Effector CD4-positive, alpha-beta T cell (primary cell): ENCODE measurements at regions not wholly inside any gene's neighbourhood (a gene's known extent, or its start where the extent isn't known, plus 50 kb on each side); places are given as distances from the start of the nearest gene placed in this dataset.
"Not testable (repeated sequence)": the region's sequence is repeated elsewhere in the genome, so short reads cannot be mapped to it uniquely, and the experiment has no call there.

ENCODE experiments used
- DNase-seq: peaks from one replicate; pipeline ENCODE4 v3.0.0-alpha.2; 2020

DNA sequence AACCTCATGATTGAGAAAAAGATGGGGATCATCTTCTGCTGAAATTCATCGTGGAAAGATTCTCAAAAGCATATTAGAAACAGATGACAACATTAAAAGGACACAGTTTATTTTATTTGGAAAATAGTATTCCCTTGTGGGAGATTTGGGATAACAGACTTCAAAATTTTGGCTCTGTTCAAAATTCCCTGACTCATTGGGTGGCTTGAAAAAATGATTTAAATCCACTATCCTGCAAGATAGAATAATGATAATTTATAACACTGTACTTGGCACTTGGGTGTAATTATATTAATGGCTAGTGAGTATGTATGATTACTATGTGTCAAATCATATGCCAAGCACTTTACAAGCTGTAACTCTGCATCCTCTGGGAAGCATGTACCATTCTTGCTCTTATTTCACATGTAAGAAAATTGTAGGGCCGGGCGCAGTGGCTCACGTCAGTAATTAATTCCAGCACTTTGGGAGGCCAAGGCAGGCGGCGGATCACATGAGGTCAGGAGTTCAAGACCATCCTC is 128.8 kb downstream of the LMNTD1 start:
- DNase-seq = no peak

DNA sequence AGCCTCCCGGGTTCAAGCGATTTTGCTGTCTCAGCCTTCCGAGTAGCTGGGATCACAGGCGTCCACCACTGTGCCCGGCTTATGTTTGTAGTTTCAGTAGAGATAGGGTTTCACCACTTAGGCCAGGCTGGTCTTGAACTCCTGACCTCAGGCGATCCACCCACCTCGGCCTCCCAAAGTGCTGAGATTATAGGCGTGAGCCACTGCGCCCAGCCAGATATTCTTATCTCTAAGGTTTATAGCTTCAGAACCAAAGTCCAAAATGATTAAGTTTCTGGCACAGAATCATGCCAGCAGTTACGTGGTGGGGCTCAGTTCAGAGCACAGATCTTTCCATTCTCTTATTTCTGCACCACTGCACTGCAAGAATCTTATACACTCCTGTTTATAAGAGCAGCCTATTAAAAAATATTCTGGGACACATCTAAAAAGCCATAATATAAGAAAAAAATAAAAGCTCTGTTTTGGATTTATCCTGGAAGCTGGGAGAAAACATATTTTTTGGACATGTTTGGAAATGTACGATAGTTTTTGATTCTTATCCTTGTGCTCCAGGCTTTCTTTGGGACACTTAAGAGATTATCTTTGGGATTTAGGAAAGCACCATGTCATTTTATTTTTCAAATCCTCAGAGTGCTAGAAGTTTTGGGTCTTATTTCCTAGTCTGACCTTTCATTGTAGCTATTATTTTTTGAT is 129.6 kb downstream of the LMNTD1 start:
- no peak for DNase-seq

DNA sequence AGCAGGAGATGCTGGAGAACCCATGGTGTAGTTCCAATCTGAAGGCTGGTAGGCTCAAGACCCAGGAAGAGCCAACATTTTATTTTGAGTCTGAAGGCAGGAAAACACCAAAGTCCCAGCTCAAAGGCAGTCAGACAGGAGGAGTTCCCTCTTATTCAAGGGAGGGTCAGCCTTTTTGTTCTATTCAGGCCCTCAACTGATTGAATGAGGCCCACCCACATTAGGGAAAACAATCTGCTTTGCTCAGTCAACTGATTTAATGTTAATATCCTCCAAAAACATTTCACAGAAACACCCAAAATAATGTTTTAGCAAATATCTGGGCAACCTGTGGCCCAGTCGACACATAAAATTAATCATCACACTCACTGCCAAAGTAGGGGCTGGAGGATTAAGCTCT is 130.8 kb downstream of the LMNTD1 start:
- DNase-seq = no peak

DNA sequence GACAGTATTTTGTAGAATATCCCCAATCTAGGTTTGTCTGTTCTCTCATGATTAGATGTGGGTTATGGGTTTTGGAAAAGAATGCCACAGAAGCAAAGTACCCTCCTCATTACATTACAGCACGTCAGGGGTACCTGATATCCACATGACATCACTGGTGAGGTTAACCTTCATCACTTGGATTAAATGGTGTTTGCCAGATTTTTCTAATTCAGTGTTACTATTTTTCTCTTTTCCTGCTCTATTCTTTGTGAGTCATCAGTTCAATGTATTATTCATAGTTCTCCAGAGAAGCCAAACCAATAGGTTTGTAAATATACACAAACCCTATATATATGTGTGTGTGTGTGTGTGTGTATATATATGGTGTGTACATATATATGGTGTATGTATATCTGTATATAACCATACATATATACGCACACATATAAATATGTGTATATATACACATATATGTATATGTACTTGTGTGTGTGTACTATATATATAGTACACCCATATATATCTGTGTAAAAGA is 131.4 kb downstream of the LMNTD1 start:
- DNase-seq = no peak

DNA sequence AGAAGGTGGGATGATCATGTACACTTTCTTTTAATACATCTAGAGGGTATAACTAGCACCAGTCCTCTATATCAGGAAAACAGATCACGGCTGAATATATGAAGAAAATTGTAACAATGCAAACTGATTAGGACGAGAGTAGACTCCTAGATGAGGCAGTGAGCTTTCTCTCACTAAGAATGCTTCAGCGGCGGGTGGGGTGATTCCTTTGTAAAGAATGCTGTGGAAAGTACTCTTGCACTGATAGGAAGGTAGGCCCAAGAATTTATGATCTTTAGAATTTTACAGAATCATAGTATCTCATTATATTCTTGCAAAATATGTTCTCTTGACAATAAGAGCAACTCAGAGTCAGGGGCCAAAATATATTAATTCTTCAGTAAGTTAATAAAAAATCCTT is 133.0 kb downstream of the LMNTD1 start:
- DNase-seq = no peak

DNA sequence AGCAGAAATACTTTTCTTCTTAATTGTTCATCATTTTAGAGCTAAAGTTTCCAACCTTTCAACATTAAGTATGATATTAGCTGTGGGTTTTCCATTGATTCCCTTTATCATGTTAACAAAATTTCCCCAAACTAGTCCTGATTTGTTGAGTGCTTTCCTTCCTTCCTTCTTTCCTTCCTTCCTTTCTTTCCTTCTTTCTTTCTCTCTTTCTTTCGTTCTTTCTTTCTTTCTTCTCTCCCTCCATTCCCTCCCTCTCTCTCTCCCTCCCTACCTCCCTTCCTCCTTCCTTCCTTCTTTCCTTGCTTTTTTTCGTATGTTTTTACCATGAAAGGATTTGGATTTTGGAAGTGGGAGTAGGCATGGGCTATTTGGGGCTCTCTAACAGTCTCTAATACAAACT is 133.5 kb downstream of the LMNTD1 start:
- no peak for DNase-seq

DNA sequence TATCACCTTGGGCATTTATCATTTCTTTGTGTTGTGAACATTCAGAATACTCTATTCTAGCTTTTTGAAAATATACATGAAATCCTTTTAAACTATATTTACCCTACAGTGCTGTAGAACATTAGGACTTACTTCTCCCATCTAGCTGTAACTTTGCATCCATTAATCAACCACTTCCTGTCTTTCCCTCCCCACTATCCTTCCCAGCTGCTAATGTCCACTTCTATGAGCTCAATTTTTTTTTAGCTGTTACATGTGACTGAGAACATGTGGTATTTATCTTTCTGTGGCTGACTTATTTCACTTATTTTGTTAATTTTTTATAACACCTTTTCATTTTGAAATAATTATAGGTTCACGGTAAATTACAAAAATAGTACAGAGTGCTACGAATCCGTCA is 136.0 kb downstream of the LMNTD1 start:
- DNase-seq = no peak

DNA sequence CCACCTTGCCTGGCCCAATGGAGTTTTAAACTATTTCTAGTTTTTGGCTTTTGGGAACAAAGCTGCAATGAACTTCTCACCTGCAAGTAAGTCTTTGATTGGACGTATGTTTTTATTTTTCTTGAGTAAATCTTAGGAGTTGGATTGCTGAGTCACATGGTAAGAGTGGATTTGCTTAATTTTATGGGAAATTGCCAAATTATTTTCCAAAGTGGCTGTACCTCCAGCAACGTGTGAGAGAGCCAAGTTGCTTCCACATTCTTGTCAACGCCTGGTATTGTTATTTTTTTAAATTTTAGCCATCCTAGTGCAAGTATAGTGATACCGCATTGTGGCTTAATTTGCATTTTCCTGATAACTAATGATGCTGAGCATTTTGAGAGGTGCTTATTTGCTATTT is 136.6 kb downstream of the LMNTD1 start:
- no peak for DNase-seq

DNA sequence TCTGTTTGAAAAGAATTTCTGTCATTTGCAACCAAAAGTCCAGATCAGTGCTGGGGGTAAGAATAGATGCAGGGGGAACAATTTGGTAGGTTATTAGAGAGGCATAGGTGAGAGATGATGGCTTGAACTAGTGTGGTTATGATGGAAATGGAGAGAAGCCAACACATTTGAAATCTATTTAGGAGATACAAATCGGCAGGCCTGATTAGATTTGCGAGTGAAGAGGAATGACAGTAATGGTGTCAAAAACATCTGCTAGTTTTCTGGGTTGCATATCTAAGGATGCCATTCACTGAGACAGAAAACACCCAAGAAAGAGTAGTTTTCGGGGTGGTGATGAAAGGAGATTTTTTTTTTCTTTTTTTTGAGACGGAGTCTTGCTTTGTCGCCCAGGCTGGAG is 138.1 kb downstream of the LMNTD1 start:
- no peak for DNase-seq

DNA sequence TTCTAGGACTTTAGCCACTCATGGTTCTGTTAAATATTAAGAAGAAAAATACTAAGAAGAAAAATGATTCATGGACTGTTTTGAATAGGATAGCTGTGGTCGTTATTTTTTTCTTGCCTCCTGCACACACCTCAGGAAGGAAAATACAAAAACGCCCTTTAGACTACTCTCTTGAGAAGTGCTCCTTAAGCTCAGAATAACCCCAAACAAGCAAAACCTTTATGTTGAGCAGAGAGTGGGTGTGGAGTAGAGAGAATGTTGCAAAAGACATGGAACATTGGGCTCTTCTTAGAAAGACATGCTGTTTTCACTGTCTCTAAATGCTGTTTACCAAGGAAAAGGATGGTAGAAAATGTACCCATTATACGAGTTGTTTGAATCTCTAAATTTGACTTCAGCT is 140.3 kb downstream of the LMNTD1 start:
- no peak for DNase-seq

DNA sequence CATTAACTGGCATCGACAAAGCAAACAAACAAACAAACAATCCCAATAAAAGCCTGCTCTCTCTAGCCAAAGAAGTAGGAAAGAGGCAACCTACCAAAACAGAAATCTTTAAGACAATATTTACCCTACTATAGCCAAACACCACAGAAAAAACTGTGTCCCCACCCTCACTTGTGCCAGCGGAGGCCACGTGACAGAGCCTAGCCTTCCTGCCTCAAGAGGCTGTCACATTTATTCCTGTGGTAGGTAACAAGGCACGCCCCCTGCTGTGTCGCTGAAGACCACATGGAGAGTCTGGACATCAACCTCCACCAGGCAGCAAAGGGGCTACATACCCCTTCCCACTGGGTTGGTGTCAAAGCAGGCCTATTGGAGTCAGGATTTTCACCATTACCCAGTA is 148.1 kb downstream of the LMNTD1 start:
- no peak for DNase-seq

DNA sequence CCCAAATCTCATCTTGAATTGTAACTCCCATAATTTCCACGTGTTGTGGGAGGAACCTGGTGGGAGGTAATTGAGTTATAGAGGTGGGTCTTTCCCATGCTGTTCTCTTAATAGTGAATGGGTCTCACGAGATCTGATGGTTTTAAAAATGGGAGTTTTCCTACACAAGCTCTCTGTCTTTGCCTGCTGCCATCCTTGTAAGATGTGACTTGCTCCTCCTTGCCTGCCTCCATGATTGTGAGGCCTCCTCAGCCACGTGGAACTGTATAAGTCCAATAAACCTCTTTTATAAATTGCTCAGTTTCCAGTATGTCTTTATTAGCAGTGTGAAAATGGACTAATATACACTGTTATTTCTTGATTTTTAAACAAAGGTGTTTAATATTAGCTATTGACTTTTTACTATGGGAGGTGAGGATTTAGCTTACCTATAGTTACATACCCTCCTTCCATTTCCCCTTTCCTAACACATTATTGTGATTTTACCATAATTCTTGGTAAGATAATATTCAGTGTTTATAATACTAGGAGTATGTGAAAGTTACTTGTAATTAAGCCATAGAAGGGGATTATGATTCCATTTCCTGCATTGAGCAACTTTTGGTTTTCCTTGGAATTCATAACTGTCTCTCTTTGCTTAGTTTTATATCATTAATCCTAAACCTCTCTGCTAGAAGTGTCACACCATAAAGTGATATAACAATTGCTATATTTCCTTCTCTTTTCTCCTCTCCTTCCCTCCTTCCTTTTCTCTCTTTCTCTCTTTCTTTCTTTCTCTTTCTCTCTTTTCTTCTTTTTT is 151.0 kb upstream of the KRAS start:
- DNase-seq = no peak

DNA sequence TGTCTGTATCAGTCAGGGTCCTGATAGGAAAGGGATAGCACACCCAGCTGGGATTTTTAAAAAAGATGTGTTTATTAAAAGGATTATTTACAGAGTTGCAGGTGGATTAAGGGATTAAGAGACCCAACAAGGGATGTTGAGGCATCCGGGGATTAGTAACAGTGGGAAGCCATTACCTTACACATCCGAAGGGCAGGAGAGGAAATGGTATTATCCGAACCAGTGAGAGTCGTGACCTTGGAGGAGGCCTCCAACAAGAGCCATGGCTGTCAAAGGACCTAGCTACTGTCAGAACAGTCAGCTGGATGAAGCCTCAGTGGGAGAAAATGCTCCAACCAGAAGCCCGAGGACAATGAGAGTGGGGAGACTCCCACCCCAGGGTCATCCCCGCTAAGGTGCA is 146.3 kb upstream of the KRAS start:
- no peak for DNase-seq

DNA sequence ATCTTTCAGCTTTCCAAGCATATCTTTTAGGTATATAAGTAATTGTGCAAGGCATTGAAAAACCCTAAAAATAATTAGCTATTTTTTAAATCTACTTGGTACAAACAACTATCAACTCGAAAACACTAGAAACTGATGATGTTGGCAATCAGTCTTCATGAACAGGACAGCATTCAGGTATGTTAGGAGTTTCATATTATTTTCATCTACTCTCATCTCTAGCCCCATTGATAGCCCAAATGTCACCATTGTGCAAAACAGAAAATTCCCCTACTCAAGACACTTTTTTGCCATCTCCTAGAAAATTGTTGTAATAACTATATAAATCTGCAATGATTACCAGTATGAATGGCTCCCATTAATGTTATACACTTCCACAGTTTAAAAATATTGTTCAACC is 144.5 kb upstream of the KRAS start:
- DNase-seq = no peak

DNA sequence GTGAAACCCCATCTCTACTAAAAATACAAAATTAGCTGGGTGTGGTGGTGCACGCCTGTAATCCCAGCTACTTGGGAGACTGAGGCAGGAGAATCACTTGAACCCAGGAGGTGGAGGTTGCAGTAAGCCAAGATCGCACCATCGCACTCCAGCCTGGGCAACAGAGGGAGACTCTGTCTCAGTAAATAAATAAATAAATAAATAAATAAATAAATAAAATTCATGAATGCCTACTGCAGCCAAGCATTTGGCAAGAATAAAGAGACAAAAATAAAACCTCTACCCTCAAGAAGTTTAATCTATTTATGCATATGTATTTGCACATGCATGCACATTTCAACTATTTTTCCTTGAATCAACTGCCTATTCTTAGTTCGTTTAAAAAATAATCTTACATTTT is 144.0 kb upstream of the KRAS start:
- not testable (repeated sequence) for DNase-seq

DNA sequence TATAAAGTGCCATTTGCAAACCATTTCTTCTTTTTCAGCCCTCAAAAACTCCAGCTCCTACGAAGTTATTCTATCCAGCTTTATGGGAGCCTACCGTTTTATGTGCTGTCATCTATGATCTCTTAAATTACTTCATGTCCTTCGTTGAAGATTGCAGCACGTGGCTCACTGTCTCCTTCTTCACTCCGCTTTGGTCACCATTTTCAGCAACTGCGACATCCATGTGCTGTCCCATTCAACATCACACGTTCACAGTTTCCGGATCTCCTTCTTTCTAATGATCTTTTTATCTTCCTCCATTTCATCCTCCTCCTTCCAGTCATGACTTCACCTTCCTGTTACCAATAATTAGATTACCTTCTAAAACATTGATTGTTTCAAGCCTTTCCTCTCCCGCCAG is 143.3 kb upstream of the KRAS start:
- no peak for DNase-seq

DNA sequence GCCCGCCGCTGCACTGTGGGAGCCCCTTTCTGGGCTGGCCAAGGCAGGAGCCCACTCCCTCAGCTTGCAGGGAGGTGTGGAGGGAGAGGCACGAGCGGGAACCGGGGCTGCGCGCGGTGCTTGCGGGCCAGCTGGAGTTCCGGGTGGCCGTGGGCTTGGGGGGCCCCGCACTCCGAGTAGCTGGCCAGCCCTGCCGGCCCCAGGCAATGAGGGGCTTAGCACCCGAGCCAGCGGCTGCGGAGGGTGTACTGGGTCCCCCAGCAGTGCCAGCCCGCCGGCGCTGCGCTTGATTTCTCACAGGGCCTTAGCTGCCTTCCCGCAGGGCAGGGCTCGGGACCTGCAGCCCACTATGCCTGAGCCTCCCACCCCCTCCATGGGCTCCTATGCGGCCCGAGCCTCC is 140.6 kb upstream of the KRAS start:
- not testable (repeated sequence) for DNase-seq

DNA sequence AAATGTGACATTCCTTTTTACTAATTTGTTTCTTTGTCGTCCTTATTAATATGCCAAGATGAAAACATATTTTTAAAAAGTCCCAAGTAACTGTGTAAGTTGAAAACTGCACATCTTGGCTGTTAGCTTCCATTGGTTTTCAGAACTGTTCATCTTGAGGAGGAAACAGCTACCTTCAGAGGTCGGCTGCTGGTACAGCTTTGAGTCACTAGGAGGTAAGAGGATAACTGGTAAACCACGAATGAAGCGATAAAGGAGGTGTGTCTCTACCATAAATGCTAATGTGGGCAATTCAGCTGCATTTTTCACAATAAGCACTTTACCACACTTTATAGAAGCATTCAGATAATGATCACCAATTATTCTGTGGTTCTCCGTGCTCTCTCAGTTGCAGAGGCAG is 137.5 kb upstream of the KRAS start:
- no peak for DNase-seq

DNA sequence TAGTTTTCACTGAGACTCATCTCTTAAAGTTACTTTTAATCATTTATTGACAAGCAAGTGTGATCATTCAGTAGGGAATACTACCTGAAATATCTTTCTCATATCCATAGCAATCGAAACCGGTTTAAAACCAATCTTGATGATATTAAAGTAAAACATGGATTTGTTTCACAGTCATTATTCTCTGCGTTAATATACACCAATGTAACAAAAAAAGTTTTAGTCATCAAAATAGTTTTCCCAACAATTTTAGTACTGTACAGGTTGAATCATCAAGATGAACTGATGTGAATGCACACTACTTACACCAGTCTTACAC is 137.0 kb upstream of the KRAS start:
- no peak for DNase-seq

DNA sequence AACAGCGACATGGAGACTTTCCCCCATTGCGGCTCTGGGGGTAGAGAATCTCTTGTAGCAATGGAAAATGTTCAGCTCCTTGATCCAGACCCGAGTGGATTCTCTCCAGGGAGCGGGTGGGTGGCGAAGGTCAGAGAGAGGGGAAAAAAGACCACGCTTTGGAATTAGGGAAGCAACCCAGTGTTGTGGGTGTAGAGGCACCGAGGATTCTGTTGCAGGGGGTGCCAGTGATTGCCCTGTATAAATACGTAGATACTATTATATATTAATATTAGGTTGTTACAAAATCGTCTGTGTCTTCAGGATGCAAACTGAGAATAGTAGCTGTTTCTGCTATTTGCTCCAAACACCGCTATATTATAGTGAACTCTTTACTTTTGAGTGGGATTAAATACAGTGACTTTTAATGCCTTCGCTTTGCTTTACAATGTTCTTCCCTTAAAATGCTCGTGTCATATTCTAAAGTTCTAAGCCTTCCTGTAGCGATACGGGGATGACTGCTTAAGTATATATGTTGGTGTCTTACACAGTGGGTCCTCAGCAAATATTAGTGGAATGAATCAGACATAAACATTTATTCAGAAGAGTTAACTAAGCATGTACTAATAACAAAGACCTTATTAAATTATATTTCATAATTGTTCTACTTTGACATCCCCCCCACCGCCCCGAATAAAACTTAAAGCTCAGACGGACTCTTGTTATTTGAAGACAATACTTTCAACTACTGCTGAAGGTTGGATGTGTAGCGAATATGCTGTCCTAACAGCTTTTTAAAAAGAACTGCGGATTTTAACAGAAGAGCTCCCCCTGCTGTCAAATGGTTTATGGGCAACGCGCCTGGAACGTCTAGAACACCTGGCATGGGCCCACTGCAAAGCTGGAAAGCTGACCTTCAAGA is 136.4 kb upstream of the KRAS start:
- peak; percentile 72 for DNase-seq

DNA sequence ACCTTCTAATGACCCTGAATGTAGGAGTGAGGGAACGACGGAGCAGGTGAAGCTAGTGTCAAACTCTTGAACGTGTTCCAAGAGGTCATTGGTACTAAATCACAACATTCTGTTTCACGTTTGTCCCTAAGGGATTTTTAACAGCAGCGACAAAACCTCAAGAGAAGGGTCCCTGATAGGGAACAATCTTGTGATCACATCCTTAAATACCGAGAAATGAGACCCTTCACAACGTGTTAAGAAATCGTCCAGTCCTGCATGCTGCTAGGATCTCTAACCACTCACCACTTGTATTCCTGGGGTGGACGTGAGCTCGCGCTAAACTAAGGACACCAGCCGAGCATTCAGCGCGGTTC is 134.1 kb upstream of the KRAS start:
- no peak for DNase-seq

DNA sequence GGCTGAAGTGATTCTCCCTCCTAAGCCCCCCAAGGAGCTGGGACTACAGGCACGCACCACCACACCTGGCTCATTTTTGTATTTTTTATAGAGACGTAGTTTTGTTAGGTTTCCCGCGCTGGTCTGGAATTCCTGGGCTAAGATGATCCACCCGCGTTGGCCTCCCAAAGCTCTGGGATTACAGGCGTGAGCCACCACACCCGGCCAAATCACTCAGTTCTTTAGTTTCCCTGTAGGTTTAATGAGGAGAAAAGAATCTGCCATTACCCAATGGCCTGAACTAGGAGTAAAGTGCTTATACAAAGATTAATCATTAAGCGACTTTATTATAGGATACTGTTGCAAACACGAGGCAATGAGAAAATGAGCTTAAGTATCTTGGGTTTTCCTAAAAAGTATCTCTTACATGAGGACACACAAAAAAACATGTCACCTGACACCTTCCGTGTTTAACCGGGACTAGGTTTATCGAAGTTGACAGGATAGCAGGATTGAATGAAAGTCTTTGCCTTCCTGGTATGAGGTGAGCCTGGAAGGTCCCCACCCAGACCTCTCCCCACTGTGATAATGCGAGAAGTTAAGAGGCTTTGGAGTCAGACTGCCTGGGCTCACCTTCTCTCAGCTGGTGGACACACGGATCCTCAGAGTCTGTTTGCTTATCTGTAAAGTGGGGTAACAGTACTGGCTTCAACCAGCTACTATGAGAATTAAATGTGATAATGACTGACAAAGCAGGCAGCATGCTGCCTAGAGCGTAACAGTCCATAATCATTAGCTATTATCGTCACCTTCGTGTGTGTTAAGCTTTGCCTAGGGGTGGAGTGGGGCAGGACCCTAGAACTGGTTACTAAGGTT is 133.5 kb upstream of the KRAS start:
- DNase-seq = no peak
